NCI-H1930 (cell line): ENCODE measurements at regions not wholly inside any gene's neighbourhood (a gene's known extent, or its start where the extent isn't known, plus 50 kb on each side); places are given as distances from the start of the nearest gene placed in this dataset.

Source experiments
- DNase-seq, 2 experiments: peaks; one replicate each; lab custom pipeline; 2025; lab: John Stamatoyannopoulos, UW

- DNase-seq: no peak
Measured at GRCh38 chr7:41633690-41634089, 69.2 kb downstream of the INHBA start.

GRCh38 chr7:41630741-41631140, 72.1 kb downstream of the INHBA start:
- DNase-seq: no peak

DNA sequence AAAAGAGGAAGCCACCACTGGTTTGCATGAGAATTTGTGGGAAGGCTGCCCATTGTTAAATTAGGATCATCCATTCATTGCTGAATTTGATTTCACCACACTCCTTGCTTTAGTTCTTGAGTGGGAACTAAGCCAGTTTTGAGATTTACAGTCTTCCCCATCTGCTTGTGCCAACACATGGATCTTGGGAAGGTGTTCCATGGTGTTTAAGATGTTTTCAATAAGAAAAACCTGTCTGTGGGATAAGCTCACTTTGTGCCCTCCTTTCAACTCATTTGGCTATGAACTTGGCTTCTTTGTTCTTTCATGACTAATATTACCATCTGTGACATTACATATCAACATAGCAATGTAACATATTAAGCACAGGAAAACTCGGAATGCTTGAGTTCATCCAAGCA, 73.2 kb downstream of the INHBA start:
- no peak for DNase-seq

DNA sequence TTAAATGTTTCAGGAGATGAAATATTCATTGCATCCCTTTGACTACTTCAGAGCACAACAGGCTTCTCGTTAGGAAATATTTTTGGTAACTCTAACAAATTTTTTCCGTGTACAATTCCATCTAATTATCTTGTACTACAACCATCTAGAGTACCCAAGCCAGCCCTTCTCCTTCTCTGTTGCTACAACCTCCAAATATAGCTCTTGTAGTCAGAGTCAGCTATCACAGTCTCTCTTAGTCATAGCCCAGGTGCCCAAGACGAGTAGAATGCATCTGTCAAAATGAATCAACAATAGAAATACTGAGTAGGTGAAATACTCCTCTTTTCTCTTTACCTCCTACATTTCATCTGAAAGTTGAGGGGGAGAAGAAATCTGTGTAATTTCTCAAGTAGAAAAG, 74.0 kb downstream of the INHBA start:
- DNase-seq: no peak

GRCh38 chr7:41627645-41628298, 75.1 kb downstream of the INHBA start:
- DNase-seq: no peak

GRCh38 chr7:41624818-41625217, 78.1 kb downstream of the INHBA start:
- no peak for DNase-seq

GRCh38 chr7:41621953-41622831, 80.7 kb downstream of the INHBA start:
- no peak for DNase-seq

DNA sequence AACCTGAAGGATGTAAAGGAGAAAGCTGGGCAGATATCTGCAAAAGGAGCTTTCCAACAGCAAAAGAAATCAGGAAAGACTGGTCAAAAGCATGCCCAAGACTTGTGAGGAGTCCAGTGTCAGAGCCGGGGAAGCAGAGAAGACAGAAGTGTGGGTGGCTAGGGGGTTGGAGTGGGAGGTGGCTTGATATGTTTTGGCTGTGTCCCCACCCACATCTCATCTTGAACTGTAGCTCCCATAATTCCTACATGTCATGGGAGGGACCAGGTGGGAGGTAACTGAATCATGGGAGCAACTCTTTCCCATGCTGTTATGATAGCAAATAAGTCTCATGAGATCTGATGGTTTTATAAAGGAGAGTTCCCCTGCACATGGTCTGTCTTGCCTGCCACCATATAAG, 84.9 kb downstream of the INHBA start:
- no peak for DNase-seq

DNA sequence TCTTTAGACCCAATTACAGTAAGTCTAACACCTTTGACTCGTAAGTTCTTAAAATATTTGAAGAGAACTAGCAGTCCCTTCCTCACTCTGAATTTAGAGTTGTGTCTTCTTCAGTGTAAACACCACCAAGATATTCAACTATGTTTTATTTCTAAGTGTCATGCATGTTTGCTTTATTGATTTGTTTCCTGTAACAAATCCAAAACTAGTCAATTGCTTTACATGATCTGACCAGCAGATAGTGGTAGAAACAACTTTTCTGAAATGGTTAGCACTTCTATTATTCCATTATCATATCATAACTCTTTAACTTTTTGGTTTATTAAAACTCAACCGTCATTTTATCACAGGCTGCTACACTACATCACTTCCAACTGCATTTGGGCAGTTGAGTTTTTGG, 90.1 kb downstream of the INHBA start:
- no peak for DNase-seq

- no peak for DNase-seq
Measured at GRCh38 chr7:41612386-41612785, 90.5 kb downstream of the INHBA start.

- no peak for DNase-seq
Measured at GRCh38 chr7:41608447-41608846, 94.4 kb downstream of the INHBA start.

- DNase-seq: no peak
Measured at GRCh38 chr7:41603985-41604384, 98.9 kb downstream of the INHBA start.

GRCh38 chr7:41599760-41600159, 103.1 kb downstream of the INHBA start:
- DNase-seq: no peak

- no peak for DNase-seq
Measured at GRCh38 chr7:41592794-41593193, 110.1 kb downstream of the INHBA start.

GRCh38 chr7:41592236-41592635, 110.7 kb downstream of the INHBA start:
- no peak for DNase-seq

GRCh38 chr7:41590986-41591385, 111.9 kb downstream of the INHBA start:
- DNase-seq: no peak

DNA sequence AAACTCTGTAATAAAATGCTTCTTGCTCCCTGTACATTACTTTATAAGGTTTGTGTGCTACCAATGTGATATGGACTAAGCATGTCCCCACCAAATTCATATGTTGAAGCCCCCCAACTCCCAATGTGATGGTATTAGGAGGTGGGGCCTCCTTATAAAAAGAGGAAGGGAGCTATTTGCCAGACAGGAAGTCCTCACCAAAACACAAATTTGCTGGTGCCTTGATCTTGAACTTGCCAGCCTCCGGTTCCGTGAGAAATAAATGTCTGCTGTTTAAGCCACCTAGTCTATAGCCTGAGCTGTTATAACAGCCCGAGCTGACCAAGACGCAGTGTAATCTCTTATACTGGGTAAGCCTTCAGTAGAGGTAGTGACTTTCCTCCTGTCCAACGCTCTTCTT, 114.5 kb downstream of the INHBA start:
- no peak for DNase-seq

DNA sequence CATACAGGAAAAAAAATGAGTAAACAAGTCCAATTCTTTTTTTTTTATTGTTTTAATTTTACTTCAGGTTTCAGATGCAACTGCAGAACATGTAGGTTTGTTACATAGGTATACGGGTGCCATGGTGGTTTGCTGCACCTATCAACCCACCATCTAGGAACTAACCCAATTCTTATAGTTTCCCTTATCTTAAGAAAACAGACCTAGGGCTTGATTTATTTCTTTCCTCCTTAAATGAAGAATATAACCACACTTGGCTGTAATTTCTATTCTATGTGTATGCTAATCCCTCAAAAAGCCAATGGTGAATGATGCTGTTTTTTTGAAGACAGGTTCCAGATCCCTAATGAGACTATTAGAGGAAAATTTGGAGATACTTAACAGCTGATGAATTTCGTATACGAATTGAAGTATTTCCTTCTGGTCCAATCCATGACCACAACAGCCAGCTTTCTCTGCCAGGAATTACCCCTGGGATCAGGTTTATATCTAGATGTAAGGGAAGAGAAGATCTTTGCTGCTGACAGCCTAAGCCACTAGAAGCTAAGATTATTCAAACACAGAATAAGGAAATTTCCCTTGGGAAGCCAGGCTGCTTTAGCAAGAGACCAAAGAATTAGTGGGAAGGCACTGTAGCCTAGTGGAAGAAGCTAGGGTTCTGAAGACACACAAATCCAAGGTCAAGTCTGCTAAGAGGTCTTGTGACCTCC, 115.8 kb downstream of the INHBA start:
- DNase-seq: no peak

GRCh38 chr7:41584746-41585145, 118.1 kb downstream of the INHBA start:
- no peak for DNase-seq

- no peak for DNase-seq
Measured at GRCh38 chr7:41582116-41582515, 120.8 kb downstream of the INHBA start.

DNA sequence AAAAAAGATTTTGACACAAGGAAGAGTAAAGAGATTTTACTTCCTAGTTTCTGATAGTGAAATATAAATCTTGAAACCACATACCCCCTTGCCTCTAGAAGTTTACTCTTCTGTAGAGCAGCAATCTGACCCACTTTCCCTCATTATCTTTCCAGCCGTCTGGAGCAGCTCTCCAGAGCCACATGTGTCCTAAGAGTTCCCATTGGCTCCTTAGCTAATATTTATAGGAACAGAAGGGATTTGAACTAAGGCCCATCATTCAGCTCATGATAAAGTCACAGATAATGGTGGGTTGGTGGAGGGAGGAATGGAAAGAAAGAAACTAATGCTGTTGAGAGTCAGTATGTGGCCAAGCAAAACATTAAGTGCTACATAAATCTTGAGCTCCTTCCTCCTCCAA, 121.8 kb downstream of the INHBA start:
- DNase-seq: no peak

DNA sequence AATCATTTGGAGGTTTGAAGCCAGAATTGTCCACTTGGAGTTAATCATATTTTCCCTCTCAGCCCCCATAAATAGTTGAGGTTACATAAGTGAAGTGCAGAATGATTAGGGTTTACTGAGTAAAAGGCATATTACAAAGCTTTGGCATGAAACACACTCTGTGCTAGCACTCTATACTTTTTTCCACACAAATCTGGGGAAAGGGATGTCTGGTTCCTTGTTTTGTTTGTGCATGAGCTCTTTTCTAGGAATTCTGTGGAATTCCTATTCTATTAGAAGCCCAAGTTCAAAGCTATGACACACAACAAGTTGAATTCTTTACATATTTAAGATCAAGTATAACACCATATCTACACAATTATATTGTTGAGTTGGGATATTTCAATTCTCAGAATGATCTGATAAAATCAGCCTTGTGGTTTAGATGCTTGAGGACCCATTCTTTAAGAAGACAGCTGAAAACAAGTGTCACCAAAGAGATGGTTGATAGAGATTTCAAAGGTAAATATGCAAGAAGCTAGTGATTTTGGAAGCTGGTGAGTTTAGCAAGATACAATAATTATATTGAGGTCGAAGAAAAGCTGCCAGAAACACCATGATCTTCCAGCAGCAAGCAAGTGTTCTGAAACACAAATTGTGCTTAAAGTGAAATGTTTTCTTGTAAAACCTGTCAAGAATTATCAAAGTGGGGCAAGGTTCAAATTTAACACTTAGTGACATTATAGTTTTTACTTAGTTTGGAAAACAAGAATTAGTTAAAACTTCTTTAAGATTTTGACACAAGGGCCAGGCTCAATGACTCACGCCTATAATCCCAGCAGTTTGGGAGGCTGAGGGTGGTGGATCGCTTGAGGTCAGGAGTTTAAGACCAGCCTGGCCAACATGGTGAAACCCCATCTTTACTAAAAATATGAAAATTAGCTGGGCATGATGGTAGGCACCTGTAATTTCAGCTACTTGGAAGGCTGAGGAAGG, 122.6 kb downstream of the INHBA start:
- no peak for DNase-seq
